ENCODE measurements at regions not wholly inside any gene's neighbourhood (a gene's known extent, or its start where the extent isn't known, plus 50 kb on each side); places are given as distances from the start of the nearest gene placed in this dataset.
"Not testable (repeated sequence)": the region's sequence is repeated elsewhere in the genome, so short reads cannot be mapped to it uniquely, and the experiment has no call there.

DNA sequence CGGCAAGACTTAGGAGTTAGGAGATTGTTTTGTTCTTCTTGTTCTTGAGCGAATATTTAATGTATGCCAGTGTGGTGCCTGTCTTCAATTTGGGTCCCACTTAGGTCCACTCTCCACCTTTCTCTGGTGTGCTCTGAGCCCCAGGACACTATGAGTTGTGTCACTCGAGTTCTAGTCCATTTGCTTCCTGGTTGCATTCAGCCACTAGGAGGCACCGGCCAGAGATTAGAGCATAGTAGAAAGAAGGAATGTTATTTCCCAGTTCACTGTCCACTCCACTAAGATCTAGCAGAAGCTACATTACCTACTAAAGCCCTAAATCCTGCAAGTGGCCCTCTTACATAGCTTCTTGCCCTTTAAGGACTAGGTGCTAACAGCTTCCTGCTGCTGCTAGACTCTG lies 326.9 kb downstream of the NAF1 start:
- DNase-seq: no peak

DNA sequence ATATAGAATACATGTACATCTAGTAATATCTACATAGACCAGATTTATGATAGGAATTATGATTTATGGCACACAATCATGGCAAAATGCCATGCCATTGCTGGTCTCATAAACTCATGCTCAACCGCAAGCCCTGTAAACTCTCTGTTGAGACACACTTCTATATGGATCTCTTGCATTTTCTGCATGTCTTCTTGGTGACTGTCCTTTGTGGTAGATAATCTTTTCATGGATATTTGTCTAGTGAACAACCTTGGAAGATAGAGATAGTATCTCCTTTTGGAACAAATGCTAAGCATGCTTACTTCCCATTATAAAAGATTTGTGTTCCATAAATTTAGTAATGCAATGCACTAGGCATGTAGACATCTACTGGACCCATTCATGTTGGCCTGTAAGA lies 328.0 kb downstream of the NAF1 start:
- DNase-seq: no peak

DNA sequence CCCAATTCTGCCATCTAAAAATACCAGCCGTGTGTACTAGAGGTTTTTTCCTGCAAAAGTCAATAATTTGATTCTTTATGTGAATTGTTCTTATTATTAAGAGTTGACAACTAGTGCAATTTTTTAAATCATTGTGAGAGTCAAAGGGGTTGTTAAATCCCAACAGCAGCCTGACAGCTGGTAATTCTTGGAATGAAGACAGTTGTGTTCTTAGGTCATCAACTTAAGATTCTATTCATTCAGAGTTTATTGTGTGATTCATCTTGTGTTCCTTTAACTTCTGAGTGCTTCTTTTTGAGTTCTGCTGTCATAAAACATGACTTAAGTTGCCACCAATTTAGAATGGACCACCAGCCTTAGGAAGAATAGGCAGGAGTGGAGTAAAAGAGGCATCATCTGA lies 329.0 kb downstream of the NAF1 start:
- no peak for DNase-seq

DNA sequence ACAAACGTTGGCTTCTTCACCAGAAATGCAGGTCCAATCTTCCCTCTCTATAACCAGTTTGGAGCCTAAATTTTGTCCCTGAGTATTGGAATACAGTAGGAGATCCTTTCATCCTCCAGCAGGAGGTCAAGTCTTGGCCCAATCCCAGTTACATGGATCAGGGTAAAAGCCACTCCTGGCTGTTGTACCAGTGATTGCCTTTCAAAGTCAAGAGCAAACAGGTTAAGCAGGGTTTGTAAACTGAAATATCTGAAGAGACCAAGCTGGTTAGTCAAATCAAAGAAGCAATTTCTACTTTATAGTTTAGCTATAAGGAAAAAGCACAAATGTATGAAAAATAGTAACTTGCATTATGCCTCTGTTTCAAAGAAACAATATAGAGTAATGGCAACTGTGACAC lies 329.4 kb downstream of the NAF1 start:
- DNase-seq: no peak

DNA sequence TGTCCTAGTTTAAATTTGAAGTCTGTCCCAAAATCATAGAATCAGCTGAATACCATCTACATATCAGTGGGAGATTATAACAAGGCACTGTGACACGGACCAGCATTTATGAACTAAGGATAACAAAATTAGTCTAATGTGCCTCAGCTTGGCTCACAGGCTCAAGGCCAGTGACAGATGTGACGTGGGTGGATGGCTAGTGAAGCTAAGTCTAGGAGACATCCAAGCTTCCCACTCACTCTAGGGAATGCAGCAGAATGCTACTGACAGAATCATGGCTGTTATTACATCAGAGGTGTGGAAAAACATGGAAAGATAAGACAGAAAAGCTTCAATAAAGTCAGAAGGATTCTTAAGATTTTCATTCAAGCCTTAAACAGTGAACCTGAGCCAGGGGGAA lies 329.9 kb downstream of the NAF1 start:
- no peak for DNase-seq

DNA sequence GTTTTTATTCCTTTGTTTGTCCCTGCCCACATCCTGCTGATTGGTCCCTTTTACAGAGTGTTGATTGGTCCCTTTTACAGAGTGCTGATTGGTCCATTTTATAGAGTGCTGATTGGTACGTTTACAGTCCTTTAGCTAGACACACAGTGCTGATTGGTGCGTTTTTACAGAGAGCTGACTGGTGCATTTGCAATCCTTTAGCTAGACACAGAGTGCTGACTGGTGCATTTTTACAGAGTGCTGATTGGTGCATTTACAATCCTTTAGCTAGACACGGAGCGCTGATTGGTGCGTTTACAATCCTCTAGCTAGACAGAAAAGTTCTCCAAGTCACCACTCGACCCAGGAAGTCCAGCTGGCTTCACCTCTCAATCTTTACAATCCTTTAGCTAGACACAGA lies 330.4 kb downstream of the NAF1 start:
- not testable (repeated sequence) for DNase-seq

DNA sequence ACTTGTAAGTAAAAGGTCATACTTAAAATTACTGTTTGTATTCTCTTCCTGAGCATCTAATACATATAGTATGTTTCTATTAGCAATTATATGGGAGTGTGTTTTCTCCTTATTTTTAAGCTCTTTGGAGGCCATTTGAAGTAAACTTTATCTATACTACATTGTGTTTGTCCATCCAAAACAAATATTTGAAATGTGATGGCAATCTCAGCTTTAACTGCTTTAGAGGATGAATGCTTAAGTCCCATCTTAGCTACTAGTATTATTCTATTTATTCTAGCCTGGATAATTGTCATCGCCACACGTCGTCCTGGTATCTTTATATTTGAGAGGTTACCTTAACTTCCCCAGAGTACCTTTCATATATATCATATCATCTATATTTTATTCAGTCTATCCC lies 335.8 kb downstream of the NAF1 start:
- DNase-seq: no peak

DNA sequence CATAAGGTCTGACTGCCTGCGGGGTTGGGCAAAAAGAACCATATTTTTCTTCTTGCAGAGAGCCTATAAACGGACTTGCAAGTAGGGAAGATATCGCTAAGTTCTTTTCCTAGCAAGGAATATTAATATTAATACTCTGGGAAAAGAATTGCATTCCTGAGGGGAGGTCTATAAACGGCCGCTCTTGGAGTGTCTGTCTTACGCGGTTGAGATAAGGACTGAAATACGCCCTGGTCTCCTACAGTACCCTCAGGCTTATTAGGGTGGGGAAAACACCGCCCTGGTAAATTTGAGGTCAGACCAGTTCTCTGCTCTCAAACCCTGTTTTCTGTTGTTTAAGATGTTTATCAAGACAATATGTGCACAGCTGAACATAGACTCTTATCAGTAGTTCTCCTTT lies 349.3 kb downstream of the NAF1 start:
- DNase-seq: not testable (repeated sequence)

DNA sequence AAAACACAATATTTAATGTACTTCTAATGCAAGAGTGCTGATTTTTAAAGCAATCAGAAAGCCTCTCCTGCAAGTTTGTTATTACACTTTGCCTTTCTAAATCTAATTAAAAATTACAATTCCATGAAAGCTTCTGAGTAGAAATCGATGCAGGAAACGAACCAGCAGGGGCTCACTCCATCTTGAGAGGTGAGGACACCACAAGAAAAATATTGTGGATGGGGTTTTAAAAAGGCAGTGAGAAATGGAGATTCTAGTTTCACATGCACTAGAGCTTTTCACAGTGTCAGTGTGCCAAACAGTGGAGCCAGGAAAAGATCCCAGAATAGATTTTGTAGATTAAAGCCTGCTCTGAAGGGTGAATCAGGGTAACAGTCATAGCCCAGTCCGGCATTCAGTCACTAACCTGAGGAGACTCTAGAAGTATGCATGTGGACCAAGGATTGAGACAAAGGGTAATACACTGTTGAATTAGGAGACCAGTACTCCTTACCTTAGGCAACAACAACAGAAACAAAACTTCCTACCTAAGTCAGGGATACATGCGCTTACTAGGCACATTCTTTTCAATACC lies 362.3 kb downstream of the NAF1 start:
- DNase-seq: no peak

DNA sequence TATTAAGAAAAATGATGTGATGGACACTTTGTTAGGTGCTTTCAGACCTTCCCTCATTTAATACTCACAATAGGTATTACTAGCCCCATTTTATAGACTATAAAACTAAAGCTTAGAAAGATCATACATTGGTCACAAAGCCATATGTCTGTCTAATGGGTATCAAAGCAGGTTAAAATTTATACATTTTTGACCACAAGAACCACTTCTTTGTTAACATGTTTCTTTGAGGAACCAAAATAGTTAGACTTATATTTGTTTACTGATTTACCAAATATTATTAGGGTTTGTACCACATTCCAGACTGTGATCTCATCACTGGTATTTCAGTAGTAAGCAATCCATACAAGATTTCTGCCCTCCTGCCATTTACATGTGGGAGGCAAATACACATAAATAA lies 363.3 kb downstream of the NAF1 start:
- no peak for DNase-seq

DNA sequence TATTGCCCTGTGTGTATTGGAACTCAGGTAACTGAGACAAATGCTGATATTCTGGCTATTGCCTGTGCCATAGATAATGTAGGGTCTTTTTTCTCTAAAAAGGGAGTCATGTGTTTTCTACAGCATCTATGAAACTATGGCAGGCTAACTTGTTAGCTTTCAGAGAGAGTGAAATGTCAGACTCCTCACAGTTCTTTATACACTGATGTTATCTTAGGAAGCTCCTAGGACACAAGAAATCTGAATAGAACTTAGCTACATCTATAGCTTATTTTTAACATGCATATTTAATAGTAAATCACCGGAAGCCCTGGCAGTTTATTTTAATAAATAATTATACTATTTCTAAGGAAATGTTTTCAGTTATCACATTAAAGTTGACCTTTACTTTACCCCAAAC lies 369.6 kb downstream of the NAF1 start:
- no peak for DNase-seq

DNA sequence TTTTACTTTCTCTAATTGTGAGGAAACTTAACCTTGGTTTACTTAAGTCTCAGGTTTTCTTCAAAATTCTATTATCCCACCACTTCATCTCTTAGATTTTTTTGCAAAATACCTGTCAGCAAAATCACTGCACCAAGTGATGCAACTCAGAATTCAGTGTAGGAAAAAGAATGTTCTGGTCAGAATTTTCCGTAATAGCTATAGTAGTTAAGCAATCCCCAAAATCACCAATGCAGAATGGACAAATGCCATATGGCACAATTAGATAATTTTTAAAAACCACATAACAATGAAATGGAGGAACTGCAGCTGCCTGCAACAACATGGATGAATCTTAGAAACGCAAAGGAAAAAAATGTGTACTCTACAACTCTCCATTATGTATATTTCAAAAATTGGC lies 373.1 kb downstream of the NAF1 start:
- no peak for DNase-seq

DNA sequence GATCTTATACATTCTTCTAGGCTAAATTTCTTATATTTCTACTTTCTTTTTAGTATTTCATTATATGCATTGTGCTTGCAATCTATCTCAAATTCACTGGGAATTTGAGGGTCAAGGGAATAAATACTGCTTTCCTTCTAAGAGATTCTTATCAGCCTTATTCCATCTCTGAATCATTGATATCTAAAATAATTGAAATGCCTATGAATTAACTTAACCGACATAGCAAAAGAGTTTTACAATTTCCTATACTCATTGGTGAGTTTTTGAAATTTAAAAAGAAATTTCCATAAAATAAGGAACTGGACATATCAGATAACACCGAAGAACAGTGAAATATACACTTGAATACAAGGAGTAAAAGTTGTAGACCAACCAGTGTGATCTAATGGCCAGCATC lies 373.7 kb downstream of the NAF1 start:
- DNase-seq: no peak

DNA sequence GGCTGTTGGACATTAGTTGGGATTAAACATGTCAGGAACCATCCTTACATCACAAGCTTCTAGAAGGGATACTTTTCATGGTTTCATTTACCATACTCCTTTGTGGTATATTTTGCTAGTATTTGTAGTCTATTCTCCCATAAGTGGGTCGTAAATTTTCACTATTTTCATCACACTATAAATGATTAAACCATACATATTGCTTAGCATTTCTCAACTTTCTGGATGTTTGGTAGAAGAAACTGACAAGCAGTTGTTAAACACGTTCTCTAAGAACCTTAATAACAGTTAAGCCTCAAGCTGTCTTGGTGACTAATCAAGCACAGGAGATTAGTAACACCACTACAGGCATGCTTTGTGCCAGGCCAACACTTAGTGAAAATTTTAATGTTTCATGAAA lies 375.5 kb downstream of the NAF1 start:
- DNase-seq: no peak

DNA sequence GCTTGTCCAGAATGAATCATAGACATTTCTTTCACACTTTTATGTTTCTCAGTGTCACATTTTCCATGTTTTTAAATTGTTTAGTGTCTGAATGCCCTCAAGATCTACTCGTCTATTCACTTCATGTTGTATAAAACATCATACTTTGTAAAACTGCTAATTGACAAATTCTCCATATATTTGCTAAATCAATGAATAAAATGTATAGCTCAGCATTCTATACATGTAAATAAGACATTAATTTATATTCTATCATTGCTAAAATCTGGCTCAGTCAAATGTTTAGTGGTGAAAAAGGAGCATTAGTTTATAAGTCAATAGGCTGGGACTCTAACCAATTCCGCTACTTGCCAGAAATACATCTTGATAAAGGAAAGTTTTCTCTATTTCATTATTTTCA lies 379.6 kb downstream of the NAF1 start:
- DNase-seq: no peak

DNA sequence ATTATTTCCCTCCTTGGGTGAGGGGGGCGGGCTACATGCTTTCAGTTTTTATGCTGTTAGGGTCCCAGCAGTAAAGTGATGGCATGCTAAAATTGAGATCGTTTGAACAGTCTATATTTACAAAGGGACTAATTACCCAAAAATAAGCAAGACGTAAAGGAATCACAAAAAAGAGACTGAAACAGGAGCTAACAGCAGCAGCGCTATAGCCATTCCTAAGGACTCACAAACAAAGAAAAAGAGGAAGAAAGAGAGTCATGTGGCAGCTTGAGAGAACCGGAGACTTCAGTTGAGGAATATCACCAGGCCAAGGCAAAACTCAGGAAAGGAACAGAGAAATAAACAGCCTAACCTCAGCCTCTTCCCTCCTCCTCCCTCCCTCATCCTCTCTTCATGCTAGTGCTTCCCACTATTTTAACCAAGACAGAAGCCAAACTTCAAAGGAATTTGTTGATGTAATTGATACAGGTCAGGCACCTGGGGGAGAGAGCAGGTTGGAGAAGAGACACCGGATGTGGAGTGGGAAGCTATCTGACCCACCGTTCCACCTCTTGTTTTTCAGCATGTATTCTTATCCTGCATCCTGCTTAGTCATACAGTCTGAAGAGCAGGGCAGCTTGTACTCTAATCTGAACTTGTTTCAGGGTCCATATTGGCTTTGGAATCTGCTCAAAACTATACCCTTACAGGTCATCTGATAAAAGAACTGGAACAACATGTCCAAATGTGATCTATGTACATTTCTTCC lies 383.7 kb downstream of the NAF1 start:
- no peak for DNase-seq

DNA sequence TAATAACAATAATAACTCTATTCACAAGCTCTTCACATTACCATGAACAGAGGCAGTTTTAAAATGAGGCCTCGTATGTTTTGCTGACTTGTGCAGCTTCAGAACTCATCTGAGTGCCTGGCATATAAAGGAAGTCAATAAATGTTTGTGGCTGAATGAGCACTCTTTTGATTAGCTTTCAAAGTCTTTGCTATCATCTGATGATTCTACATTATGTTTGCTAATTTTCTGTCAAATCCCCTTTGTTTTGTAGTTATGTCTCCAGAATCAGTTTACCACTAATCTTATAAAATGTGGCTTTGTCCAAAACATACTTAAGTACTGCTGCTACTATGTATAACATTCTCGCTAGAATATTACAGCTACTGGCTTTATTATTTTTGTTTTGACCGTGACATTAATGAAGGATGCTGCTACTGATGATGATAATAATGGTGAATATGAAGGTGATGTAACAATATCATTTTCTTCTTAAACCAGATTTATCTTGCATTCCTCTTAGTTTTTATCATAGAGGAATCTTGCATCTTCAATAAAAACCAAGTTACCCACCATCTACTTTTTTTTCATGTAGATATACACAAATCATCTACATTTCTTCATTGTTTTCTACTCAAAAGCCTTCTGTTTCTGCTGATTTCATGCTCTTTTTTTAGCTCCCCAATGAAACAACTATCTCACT lies 384.5 kb downstream of the NAF1 start:
- DNase-seq: no peak

DNA sequence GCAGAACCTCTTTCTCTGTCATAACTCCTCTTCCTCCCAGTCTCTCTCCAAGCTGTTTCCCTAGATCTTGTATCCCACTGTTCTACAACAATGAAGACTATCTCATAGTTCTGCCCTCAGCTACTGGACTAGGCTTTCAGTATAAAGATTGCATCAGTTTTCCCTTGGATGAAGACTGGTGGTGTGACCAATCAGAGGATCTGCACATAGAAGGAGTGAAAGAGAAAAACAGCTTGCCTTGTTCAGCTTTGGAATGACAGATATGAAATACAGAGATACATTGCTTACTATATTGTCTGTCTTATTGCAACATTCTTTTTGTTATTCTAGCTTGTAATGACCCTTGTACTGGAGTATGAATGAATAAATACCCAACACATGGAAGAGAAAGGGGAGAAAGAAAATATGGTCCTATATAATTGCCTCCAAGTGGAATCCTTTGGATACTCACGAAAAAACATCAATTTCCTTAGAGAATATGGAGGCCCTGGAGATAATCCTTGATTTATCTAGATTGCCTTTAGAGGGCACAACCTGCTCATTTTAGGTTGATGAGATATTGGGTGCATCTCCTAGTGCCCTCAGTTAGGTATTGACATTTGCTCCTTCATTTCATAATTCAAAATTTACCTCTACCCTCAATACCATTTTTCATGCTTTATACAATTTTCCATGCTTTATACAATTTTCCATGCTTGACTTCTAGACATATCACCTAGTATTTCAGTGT lies 395.8 kb downstream of the NAF1 start:
- DNase-seq: no peak

DNA sequence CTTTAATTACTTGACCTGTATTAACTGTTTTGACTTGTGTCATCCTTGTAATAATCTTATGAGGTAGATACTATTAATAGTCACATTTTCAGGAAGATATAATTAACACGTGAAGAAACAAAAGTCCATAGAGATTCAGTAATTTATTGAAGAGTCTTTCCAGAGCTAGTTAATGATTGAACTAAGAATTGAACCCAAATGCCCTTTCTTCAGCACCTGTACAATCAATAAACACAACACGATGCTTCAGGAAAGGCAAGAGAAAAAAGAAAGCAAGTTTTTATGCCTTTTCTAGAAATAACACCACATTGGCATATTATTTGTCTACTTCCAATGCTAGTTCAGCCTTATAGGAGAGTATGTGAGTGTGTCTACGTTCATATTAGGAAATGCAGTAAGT lies 399.6 kb downstream of the NAF1 start:
- DNase-seq: no peak

DNA sequence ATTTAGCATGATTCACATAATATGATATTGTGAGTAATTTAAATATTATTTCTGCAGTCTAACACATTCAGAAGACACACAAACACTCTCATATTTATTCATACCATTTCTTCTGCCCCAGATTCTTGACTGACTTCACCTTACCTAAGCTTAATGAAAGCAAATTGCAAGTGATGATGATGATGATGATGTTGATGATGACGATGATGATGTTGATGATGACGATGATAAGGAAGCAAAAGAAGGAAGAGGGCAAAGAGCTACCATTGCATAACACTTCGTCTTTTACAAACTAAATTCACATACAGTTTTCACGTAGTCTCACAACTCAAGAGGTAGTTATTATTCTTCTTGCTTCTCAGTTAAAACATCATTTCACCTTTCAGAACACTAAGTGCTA lies 404.7 kb downstream of the NAF1 start:
- no peak for DNase-seq

DNA sequence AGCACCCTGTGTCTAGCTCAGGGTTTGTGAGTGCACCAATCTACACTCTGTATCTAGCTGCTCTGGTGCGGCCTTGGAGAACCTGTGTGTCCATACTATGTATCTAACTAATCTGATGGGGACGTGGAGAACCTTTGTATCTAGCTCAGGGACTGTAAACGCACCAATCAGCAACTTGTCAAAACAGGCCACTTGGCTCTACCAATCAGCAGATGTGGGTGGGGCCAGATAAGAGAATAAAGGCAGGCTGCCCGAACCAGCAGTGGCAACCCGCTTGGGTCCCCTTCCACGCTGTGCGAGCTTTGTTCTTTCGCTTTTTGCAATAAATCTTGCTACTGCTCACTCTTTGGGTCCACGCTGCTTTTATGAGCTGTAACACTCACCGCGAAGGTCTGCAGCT lies 426.5 kb downstream of the NAF1 start:
- not testable (repeated sequence) for DNase-seq

DNA sequence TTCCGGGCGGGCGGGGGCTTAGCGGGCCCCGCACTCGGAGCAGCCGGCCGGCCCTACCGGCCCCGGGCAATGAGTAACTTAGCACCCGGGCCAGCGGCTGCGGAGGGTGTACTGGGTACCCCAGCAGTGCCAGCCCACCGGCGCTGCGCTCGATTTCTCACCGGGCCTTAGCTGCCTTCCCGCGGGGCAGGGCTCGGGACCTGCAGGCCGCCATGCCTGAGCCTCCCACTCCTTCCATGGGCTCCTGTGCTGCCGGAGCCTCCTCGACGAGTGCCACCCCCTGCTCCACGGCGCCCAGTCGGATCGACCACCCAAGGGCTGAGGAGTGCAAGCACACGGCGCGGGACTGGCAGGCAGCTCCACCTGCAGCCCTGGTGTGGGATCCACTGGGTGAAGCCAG lies 427.1 kb downstream of the NAF1 start:
- not testable (repeated sequence) for DNase-seq

DNA sequence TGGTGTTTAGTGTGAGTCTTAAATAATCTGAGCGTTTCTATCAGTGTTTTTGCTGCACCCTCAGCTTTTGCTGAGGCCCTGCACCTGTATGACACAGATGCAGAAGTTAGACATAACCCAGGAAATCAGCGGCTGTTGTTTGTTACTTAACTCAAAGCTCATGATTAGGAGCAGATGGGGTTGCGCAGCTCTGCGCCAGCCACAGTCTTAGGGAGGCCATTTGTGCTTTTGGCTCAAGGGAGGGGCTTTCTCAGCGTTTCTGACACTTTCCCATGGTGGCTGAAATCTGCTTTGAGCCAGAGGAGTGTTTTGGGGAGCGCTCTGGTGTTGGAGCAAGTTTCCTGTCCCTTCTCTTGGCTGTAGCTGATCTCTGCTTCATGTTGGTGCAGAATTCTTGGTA lies 433.8 kb downstream of the NAF1 start:
- DNase-seq: peak; percentile 63

Data from tongue (tissue), 1 donor.